EH (cell line): ENCODE measurements at regions not wholly inside any gene's neighbourhood (a gene's known extent, or its start where the extent isn't known, plus 50 kb on each side); places are given as distances from the start of the nearest gene placed in this dataset.

Experiments
- DNase-seq: peaks from one replicate; pipeline ENCODE4 v3.0.0-alpha.2; 2015; ENCODE audit warnings: low read depth

DNA sequence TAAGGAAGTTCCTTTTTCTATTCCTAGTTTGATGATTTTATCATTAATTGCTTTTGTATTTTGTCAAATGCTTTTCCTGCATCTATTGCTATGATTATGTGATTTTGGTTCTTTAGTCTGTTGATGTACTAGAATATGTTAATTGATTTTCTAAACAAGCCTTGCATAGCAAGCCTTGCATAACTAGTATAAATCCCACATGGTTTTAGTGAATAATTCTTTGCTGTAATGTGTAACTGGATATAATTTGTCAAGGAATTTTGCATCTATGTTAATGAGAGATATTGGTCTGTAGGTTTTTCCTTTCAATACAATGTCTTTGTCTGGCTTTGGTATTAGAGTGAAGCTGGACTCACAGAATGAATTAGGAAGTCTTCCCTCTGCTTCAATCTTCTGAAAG is 460.2 kb downstream of the LTN1 start:
- no peak for DNase-seq

DNA sequence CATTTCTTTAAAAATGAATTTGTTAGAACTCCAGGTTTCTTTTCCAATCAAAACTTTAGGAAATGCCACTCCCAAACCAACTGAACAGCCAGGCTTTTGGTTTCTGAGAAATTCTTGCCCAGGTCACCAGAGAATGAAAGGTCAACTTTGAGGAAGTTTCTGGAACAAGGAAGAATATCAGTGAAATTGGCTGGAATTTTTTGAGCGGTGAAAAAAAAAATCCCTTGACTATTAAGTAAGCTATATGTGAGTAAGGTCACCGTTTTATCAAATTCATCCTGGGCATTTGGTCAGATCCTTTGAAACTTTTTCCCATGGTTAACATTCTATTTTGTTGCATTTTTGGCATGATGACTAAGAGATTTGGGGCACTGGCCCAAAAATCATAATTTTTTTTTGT is 469.3 kb downstream of the LTN1 start:
- DNase-seq: no peak

DNA sequence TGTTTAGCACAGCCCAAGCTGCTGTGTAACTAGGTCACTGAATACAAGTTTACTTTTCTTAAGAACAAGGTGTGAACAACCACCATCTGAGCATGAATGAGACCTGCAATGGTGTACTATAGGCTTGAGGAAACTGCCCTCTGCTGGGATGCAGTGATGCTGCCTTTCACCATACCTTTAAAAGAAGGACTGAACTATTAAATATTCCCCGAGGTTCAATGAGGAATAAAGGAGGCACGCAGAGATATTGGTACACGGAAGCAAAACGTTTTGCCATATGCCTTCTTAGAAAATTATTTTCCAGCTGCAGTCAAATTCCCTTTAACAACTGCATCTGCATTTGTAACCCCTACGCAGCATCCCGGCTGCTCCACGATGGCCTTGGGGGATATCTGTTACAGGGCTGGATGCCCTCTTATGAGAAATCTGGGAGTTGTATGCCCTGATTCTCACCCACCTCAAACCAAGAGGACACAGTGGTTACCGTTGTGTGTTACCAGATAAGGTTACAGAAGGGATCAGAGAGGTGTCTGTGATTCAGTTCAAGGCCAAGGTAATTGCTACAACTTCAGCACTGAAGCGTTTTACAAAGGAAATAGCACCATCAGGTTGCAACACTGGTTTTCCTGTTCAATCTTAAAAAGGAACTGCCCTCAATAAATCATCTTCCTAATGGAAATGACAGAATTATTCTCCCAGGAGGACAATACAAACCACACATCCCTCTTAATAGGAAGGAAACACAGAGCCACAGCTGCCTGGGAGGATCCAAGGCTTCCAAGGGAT is 470.5 kb downstream of the LTN1 start:
- peak; percentile 74 for DNase-seq

DNA sequence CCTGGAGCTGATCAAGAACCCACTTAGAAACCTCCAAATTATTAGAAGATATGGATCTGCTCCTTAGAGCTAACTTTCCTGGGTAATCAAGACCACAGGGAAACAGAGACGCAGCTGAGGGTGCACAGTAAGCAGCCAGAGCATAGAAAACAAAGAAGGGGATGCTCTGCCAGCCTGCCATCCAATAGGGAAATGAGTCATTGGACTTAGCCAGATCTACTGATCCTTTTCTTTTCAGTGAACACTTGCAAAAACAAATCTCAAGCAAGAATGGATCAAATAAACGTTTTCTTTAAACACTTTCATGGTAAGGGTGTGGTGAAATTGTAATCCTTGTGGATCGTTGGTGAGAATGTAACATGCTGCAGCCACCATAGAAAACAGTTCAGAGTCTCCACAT is 474.0 kb downstream of the LTN1 start:
- DNase-seq: peak; percentile 30

DNA sequence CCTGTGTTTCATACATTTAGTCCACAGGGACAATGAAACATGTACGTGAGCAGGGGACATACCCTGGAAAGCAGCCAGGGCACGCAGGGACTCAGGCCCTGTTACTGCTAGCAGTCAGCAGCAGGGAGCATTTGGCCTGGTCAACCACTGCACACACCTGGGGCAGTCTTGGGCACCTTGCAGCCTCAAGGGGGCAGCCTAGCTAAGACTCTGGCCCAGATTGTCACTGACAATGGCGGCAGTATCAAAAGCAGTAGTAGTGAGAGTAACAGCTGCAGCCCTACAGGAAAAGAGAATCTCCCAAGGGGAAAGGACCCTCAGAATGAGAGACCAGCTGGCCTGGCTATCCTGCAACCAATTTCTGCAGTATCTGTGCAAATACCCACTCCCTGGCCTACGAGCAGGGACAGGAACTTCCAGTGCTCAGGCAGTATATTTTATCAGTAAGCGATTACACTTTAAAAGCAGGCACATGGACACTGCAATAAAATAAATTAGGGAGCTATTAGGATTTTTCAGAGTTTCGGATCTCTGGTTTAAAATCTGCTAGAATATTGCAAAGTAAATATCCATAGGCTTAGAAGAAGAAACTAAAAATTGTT is 475.6 kb downstream of the LTN1 start:
- no peak for DNase-seq

DNA sequence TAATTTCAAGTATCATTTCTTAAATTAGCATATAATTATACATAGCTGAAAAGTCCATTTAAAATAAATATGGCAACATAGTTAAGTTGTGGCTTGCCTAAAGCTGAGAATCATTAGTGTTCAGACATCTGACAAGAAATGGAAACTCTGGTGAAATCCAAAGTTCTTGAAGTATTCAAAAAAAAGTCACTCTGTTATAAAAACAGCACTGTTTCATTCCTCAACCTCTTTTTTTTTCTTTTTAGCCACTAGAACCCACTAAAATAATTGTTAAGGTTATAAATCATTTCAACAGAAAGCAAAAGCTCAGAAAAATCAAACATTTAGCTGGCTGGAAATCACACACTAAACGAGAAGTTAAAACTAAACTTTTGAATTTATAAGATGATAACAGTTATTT is 476.7 kb downstream of the LTN1 start:
- peak; percentile 62 for DNase-seq

DNA sequence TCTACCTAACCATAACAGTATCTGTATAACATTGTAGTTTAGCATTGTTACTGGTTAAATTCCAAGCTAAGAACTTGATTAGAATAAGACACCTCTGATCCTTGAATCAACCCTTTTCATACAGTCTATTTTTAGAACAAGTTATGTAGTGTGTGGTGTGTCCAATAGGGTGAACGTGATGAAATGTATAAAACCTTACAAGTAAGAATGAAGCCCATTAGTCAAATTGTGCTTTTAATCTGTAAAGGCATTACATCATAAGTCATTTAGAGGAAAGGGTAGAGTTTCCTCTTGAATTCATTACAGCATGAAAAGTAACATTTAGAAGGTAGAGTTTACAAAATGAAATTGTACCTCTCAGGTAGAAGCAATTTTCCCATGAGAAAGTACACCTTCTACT is 479.2 kb downstream of the LTN1 start:
- DNase-seq: no peak

DNA sequence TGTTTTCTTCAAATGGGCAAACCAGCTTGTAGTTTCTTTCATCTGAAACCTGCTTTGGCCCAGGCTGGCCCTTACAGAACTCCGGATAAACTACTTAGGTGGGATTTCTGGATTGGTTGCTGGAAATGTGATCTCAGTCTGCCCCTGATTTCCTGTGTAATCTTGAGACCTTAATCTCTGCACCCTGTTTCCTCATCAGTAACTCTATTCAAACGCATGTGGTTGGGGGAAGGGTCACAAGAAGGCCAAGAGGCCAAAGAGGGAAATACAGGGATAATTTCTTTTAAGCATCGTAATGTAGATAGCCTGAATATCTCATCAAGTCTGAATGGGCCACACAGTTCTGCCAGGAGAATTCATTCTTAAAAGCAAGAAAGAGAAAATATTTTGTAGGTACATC is 483.6 kb downstream of the LTN1 start:
- DNase-seq: no peak

DNA sequence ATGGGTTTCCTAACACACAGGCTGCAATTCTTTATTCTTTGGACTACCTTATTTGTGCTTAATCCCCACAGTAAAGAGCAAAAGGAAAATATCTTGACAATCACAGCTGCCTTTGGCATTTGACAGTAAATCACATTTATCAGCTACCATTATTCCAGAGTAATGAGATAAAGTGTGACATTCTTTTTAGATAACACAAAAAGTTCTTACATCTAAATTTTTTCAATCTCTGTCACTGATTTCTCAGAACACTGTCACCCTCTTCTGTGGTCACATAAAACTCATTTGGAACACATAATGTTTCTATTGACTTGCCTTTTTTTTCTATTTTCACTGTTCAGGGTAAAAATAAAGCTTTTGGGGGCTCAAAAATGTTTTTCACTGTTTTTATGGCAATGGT is 484.6 kb downstream of the LTN1 start:
- peak; percentile 12 for DNase-seq

DNA sequence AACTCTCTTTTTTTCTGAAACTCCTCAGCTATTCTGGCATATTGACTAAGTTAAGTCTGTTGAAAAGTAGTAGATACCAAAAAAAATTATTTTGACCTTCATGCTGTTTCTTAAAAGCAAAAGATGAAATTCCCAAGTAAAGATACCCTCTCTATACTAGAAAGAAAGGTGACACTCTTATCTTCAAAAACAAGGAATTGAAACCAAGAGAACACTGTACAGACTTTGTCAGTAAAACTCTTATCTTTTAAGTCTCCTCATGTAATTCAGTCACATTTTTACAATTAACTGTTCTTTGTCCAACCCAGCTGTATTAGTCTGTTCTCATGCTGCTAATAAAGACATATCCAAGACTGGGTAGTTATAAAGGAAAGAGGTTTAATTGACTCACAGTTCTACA is 496.2 kb downstream of the LTN1 start:
- no peak for DNase-seq

DNA sequence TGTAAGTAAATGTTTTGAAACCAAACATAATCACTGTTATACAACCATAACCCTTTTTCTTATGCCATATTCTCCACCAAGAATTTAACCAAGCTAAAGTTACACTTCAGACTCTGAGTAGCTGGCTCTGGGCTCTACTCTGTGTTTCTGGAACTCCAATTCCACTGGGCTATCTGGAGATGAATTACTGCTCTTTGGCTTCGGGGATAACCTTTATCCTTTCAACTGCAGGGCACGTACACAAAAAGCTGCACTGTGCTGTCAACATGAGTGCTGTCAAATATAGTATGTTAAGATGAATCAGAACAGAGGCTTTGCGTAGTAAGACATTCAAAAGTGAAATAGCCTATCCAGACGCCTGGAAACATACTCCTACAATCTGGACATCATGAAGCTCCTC is 500.6 kb downstream of the LTN1 start:
- DNase-seq: no peak

DNA sequence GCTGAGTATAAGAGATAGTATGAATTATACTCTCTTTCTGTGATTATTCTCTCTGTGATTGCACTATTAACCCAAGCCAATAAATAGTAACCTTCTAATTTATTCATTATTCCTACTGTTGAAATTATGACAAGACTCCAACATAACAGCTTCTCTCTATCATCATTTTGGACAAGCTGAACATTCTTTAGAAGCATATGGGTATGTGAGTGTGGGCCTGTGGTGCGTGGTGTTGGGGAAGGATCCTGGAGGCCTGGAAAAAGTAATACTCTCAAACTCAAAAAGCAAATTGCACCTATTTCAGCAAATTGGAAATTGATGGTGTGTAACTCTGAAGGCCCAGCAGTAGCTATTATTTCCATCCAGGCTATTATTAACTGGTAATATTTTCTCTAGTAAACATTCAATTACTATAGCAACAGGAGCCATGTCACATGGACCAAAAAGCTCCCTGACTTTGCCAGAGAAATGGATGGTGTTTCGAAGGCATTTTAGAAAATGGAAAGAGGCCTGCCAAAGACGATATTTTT is 502.8 kb downstream of the LTN1 start:
- no peak for DNase-seq

DNA sequence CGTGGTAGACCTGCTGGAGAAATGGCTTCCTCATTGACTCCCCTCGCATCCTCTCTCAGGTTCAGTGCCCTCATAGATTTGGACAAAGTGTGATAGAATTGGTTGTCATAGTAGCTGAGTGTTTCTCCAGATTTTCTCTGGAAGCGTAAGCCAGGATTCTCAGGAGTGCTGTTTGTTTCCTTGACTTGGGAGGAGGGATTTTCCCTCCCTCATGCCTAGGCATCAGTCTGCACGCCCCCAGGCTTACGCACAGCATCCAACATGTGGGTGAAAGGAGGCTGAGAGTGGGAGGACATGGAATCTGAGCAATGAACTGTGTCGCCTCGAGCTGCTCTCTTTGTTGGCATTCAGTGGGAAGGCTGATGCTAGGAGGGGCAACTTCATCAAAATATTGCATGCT is 503.5 kb downstream of the LTN1 start:
- DNase-seq: no peak

DNA sequence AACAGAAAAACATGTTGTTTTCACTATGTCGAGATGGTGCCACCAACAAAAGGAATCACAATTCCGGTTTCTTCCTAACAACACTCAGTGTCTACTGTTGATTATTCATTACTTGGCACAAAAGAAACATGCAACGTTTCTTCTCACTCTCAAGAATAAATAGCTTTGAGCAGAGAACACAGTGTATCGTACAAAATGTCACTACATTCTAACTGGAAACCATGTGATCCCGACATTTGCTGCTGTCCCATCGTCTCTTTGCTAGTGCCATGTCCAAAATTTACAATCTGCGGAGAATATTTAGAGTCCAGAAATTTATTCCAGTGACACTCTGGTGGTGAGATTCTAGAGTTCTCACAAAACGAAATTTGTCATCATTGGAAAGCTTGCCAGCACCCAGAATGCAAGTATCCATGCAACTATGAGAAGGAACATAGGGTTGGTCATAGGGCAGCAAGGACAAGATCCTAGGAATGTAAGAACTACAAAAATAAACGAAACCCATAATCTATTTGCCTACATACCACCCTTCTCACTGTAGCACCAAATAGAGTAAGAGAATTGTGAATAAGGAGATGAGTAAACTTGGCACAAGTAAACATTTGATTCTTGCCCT is 505.1 kb downstream of the LTN1 start:
- peak; percentile 72 for DNase-seq

DNA sequence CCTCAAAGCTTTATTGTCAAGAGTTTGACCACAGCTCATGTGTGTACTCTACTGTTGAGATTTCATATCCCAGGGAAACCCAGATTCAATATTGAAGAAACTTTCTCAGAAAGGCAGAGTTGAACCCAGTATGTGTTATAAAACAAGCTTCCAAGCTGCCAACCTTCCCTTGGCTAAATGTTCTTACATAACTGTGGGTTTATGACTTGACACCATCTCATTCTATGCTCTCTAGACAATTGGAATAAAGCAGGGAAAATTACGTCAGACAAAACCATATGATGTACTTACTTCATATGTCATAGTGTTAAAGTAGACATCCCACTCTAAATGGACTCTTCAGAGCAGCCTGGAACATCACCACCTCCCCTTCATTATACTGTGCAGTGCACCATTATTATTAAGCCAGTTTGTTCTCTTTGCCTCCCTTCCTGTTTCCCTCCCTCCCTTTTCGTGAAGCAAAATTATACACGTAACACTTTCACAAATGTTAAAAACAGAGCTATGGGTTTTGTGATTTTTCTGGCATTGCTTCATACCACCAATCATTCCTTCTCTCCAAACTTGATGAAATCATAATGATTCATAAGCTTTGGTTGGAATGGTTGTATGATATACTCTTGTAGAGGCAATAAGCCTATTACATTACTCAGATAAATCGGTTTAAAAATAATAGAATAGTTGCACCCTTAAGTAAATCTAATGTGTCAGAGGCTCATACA is 507.2 kb downstream of the LTN1 start:
- DNase-seq: peak; percentile 83

DNA sequence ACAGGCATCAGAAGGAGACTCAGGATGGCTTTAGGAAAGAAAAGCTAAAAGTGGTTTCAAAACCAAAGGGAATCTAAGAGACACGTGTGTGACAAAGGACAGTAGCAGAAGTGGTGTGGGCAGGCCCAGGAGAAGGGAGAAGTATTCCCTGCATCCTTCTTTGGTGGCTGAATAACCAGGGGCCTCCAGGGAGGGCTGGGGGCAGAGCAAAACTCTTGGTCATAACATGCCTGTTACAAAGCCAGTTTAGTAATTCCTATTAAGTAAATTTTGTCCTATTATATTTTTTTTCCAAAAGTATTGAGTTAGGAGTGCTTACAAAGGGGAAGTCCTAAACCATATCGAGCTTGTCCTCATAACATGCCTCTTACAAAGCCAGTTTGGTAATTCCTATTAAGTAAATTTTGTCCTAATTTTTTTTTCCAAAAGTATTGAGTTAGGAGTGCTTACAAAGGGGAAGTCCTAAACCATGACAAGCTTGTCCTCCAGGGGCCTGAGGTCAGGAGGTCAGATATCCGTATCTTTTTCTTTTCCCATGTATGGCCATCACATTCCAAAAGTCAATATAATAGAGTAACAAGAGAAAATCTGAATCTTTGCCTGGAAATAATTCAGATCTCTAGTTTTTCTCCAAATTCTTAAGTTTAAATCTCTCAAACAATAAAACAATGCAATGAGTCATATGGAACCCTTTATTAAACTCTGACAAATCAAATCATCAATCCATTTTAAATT is 509.2 kb downstream of the LTN1 start:
- DNase-seq: no peak

DNA sequence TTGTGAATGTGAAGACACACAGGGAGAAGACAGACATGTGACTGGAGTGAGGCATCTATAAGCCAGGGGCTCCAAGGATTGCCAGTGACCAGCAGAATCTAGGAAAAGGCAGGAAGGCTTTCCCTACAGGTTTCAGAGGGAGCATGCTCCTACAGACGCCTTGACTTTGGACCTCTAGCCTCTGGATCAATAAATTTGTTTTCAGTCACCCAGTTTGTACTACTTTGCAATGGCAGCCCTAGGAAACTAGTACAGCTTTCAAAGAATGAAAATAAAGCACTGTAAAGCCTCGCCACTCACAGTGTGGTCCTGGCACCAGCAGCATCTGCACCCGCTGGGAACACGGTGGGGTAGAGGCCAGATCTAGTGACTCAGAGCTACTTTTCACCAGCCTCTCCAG is 510.0 kb downstream of the LTN1 start:
- no peak for DNase-seq

DNA sequence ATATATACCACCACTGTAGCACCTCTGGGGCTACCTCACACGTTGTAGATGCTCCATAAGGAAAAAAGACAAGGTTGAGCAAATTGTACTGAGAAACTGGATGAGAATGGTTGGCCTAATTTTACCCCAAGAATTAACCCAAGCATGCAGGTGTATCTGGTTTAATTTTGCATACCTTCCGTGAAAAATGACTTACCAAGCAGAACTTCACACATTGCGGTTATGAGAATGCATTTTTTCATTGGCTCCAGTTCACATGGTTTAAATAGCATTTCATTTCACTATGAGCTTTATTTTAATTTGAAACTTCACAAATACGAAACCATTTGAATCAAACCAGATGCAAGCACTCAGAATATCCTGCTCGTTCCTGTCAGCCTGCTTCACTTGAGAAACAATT is 512.2 kb downstream of the LTN1 start:
- no peak for DNase-seq

DNA sequence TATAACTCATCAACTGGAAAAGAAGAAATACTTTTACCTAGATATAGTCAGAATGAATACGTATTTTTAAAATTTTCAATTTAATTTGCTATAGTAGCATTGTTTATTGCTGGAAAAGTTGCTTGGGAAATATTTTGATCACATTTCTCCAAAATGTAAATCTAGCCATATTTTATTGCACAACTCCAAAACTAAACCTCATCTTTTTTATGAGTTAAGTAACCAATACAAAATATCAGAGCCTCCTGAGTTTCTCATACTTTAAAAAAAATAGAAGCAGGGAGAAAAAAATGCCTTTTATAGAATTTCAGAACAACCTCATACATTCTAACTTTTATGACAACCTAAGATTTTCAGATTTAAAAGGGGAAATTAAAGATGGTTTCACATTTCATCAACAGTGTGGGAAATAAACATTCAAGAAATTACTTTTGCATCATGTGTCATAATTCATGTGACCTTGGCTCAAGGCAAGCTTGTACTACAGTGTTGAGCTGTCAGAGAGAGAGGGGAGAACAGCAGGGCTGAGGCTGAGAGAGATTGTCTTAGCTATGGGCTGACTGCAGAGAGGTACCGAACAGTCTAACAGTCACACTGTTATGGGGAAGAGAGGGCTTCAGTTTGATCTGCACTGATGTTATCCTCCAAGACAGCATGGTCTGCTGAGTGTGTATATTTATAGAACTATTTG is 519.0 kb downstream of the LTN1 start:
- peak; percentile 63 for DNase-seq

DNA sequence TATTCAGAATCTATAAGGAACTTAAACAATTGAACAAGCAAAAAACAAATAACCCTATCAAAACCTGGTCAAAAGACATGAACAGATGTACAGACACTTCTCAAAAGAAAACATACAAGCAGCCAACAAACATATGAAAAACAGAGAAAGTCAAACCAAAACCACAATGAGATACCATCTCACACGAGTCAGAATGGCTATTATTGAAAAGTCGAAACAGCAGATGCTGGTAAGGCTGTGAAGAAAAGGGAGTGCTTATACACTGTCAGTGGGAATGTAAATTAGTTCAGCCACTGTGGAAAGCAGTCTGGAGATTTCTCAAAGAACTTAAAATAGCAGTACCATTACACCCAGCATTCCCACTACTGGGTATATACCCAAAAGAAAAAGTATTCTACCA is 520.1 kb downstream of the LTN1 start:
- peak; percentile 71 for DNase-seq

DNA sequence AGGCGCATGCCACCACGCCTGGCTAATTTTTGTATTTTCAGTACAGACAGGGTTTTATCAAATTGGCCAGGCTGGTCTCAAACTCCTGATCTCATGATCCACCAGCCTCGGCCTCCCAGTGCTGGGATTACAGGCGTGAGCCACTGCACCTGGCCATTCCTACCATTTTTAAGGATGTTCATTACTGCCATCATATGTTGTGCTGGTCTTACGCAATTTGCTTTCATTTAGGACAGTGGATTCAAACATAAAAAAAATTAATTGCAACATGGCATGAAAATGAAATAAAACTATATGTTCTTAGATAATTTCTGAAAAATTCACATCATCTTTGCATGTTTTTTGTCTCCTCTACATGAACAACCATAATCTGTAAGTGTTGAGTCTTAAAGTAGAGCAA is 527.7 kb downstream of the LTN1 start:
- no peak for DNase-seq
